ENCODE measurements at regions not wholly inside any gene's neighbourhood (a gene's known extent, or its start where the extent isn't known, plus 50 kb on each side); places are given as distances from the start of the nearest gene placed in this dataset.

GRCh38 chr14:82896476-82896875 is 1362.8 kb upstream of the SEL1L start:
- no peak for TF ChIP-seq POLR2A (IDR thresholded peaks at IDR 0.05; ENCODE audit: low read length)
- no peak for TF ChIP-seq GATA1 (IDR thresholded peaks at IDR 0.05; ENCODE audit: low read depth, low read length)

Data from erythroblast (primary cell).